HEK293 (cell line): ENCODE measurements at regions not wholly inside any gene's neighbourhood (a gene's known extent, or its start where the extent isn't known, plus 50 kb on each side); places are given as distances from the start of the nearest gene placed in this dataset.

Experiments
- CTCF ChIA-PET: fragments of 350-600 bp; formaldehyde crosslinking; extraction: SDS; loops from one replicate; lab custom pipeline; 2021; ENCODE audit warnings: antibody characterized with exemption; lab: Yijun Ruan, JAX
- POLR2A ChIA-PET: fragments of 300-600 bp; formaldehyde crosslinking; extraction: SDS; loops from one replicate; lab custom pipeline; 2020; ENCODE audit warnings: antibody characterized with exemption, inconsistent platforms; lab: Yijun Ruan, JAX
- H3K27ac ChIP-seq: fragments of 200-500 bp; sonication (Bioruptor generic); 2 replicates; pipeline ENCODE4 v1.5.1; 2014; ENCODE audit warnings: low read depth, low read length, control low read depth, inconsistent platforms; ENCODE audit errors: extremely low read depth
- H3K36me3 ChIP-seq, 2 experiments: fragments of 200-500 bp in 1 of 2; sonication (Bioruptor generic) in 1 of 2; 1 replicate in 1 of 2; 2 replicates in 1 of 2; pipeline ENCODE4 v1.5.1; 2014 to 2017; ENCODE audit warnings: inconsistent platforms in 2 of 2, low read length in 2 of 2; ENCODE audit not compliant: control insufficient read depth in 2 of 2, insufficient read depth in 1 of 2
- H3K4me1 ChIP-seq: fragments of 200-500 bp; sonication (Bioruptor generic); 2 replicates; pipeline ENCODE4 v1.5.1; 2014; ENCODE audit warnings: mild to moderate bottlenecking, low read length, inconsistent platforms; ENCODE audit not compliant: control insufficient read depth, insufficient read depth
- H3K4me3 ChIP-seq: 2 replicates; pipeline ENCODE4 v1.5.1; 2011; ENCODE audit warnings: low read depth, mild to moderate bottlenecking, control low read depth, low read length, moderate library complexity
- H3K9me3 ChIP-seq: fragments of 200-500 bp; sonication (Bioruptor generic); 2 replicates; pipeline ENCODE4 v1.5.1; 2014; ENCODE audit warnings: low read depth, low read length, inconsistent platforms; ENCODE audit not compliant: control insufficient read depth, insufficient read depth
- HOXC10 ChIP-seq: sonication (generic); formaldehyde crosslinking; IDR thresholded peaks from 2 replicates; pipeline ENCODE4 v1.8.1; 2023; ENCODE audit warnings: mild to moderate bottlenecking, missing genetic modification reagents
- OVOL3 ChIP-seq: fragments of 450-650 bp; formaldehyde crosslinking; IDR thresholded peaks from 2 replicates; pipeline ENCODE4 v1.5.1; 2016; ENCODE audit warnings: missing biosample characterization, missing genetic modification characterization
- PRDM1 ChIP-seq: fragments of 450-650 bp; formaldehyde crosslinking; IDR thresholded peaks from 2 replicates; pipeline ENCODE4; 2016; ENCODE audit warnings: missing biosample characterization, missing genetic modification characterization
- PRDM10 ChIP-seq: fragments of 450-650 bp; formaldehyde crosslinking; IDR thresholded peaks from 2 replicates; pipeline ENCODE4 v1.5.1; 2016; ENCODE audit warnings: missing biosample characterization, missing genetic modification characterization
- ZBTB49 ChIP-seq: fragments of 450-650 bp; formaldehyde crosslinking; IDR thresholded peaks from 2 replicates; pipeline ENCODE4 v1.5.1; 2016; ENCODE audit warnings: missing biosample characterization, missing genetic modification characterization, low read depth
- ZNF114 ChIP-seq: fragments of 450-650 bp; formaldehyde crosslinking; IDR thresholded peaks from 2 replicates; pipeline ENCODE4 v1.5.0; 2017; ENCODE audit warnings: missing biosample characterization, missing genetic modification characterization
- ZNF148 ChIP-seq: fragments of 450-650 bp; formaldehyde crosslinking; IDR thresholded peaks from 2 replicates; pipeline ENCODE4 v1.5.0; 2017; ENCODE audit warnings: missing biosample characterization, missing genetic modification characterization, borderline replicate concordance
- ZNF157 ChIP-seq: fragments of 450-650 bp; formaldehyde crosslinking; IDR thresholded peaks from 2 replicates; pipeline ENCODE4 v1.5.1; 2016; ENCODE audit warnings: missing biosample characterization, missing genetic modification characterization
- ZNF473 ChIP-seq: fragments of 450-650 bp; formaldehyde crosslinking; IDR thresholded peaks from 2 replicates; pipeline ENCODE4 v1.5.1; 2017; ENCODE audit warnings: missing biosample characterization, missing genetic modification characterization
- ZNF513 ChIP-seq: fragments of 450-650 bp; IDR thresholded peaks from 2 replicates; pipeline ENCODE4 v1.5.1; 2018; ENCODE audit warnings: missing biosample characterization, missing genetic modification characterization
- ZNF555 ChIP-seq: fragments of 450-650 bp; formaldehyde crosslinking; conservative IDR thresholded peaks from 2 replicates; pipeline ENCODE4 v1.5.1; 2017; ENCODE audit warnings: missing biosample characterization, mild to moderate bottlenecking, missing genetic modification characterization, inconsistent platforms
- ZNF596 ChIP-seq: fragments of 450-650 bp; IDR thresholded peaks from 2 replicates; pipeline ENCODE4 v1.5.0; 2018; ENCODE audit warnings: missing biosample characterization, mild to moderate bottlenecking, missing genetic modification characterization, moderate library complexity
- ZNF639 ChIP-seq: fragments of 450-650 bp; formaldehyde crosslinking; IDR thresholded peaks from 2 replicates; pipeline ENCODE4 v1.5.1; 2016; ENCODE audit warnings: missing biosample characterization, missing genetic modification characterization
- ZNF692 ChIP-seq: fragments of 450-650 bp; formaldehyde crosslinking; IDR thresholded peaks from 2 replicates; pipeline ENCODE4 v1.5.1; 2016; ENCODE audit warnings: missing biosample characterization, missing genetic modification characterization
- ZNF843 ChIP-seq: fragments of 450-650 bp; formaldehyde crosslinking; IDR thresholded peaks from 2 replicates; pipeline ENCODE4 v1.5.1; 2016; ENCODE audit warnings: missing biosample characterization, missing genetic modification characterization

- CTCF ChIA-PET: interaction anchor here (1.0 kb wide), 1 partner anchor 649 kb away, joined by 5 read pairs; no protein-coding TSS in a partner anchor
- Histone ChIP-seq H3K4me3 (no peak overlapping the region), H3K9me3 (no peaks in the 10 kb centered on the region), H3K27ac (no peak overlapping the region), H3K4me1 (no peaks in the 10 kb centered on the region), H3K36me3 (no peaks in the 10 kb centered on the region)
- POLR2A ChIA-PET: no interaction called here
- TF ChIP-seq HOXC10 (CRISPR knock-in tag) (no peak), ZBTB49 (tag by site-specific recombination) (no peak), PRDM10 (tag by site-specific recombination) (no peak), ZNF473 (tag by site-specific recombination) (no peak), ZNF157 (tag by site-specific recombination) (no peak), ZNF596 (tag by site-specific recombination) (no peak), ZNF513 (tag by site-specific recombination) (no peak), ZNF843 (no peak), ZNF114 (tag by site-specific recombination) (no peak), ZNF555 (tag by site-specific recombination) (no peak), ZNF692 (no peak), OVOL3 (tag by site-specific recombination) (no peak), PRDM1 (tag by site-specific recombination) (no peak), ZNF639 (tag by site-specific recombination) (no peak), ZNF148 (tag by site-specific recombination) (no peak)
These were observed 199.2 kb upstream of the POU3F2 start for GRCh38 chr6:98635191-98635590.
